Stomach (tissue), 4 donors: ENCODE measurements at regions not wholly inside any gene's neighbourhood (a gene's known extent, or its start where the extent isn't known, plus 50 kb on each side); places are given as distances from the start of the nearest gene placed in this dataset.

Source experiments
- EP300 ChIP-seq: sonication (generic); formaldehyde crosslinking; IDR thresholded peaks from one replicate; pipeline ENCODE4 v1.6.1; 2017; ENCODE audit warnings: antibody characterized with exemption
- POLR2A ChIP-seq, 4 donors: fragments of 450-650 bp; IDR thresholded peaks; one replicate each; pipeline ENCODE4 v1.6.1; 2016; ENCODE audit warnings: antibody characterized with exemption in 4 of 4, control low read depth in 2 of 4, mild to moderate bottlenecking in 1 of 4, moderate library complexity in 1 of 4
- POLR2AphosphoS5 ChIP-seq, 3 donors: sonication (generic); formaldehyde crosslinking; IDR thresholded peaks; one replicate each; pipeline ENCODE4 v1.6.1; 2016; ENCODE audit warnings: antibody characterized with exemption in 3 of 3
- TF ChIP-seq, protein P1 (sequence below), 7 experiments: fragments of 450-650 bp in 4 of 7; fragments of 200-600 bp in 3 of 7; sonication (generic) in 3 of 7; IDR thresholded peaks; one replicate each; pipeline ENCODE4 v1.5.1; 2016 to 2019; ENCODE audit warnings: antibody characterized with exemption in 7 of 7, control low read depth in 2 of 7, mild to moderate bottlenecking in 1 of 7

DNA sequence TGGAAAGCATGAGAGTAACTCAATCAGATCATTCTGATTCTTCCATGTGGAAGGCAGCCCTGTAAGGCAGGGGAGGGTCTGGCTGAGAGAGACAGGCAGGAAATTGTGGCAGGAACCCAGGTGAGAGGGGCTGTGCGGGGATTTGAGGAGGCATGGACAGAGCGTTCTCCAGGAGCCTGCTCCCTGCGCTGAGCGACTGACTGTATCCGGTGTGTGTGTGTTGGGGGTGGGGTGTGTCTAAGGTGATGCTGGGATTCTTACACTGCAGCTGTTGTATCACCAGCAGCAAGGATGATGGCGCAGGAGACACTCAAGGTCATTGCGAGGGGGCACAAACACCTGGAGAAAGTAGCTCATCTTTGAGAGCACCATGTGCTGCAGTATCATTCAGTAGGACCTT, 128.5 kb downstream of the RHOU start:
- TF ChIP-seq, protein P1, sequence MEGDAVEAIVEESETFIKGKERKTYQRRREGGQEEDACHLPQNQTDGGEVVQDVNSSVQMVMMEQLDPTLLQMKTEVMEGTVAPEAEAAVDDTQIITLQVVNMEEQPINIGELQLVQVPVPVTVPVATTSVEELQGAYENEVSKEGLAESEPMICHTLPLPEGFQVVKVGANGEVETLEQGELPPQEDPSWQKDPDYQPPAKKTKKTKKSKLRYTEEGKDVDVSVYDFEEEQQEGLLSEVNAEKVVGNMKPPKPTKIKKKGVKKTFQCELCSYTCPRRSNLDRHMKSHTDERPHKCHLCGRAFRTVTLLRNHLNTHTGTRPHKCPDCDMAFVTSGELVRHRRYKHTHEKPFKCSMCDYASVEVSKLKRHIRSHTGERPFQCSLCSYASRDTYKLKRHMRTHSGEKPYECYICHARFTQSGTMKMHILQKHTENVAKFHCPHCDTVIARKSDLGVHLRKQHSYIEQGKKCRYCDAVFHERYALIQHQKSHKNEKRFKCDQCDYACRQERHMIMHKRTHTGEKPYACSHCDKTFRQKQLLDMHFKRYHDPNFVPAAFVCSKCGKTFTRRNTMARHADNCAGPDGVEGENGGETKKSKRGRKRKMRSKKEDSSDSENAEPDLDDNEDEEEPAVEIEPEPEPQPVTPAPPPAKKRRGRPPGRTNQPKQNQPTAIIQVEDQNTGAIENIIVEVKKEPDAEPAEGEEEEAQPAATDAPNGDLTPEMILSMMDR (IDR thresholded peaks at IDR 0.05), result no peak
- no peak for TF ChIP-seq POLR2A (IDR thresholded peaks at IDR 0.05)
- no peak for TF ChIP-seq POLR2AphosphoS5 (IDR thresholded peaks at IDR 0.05)
- TF ChIP-seq EP300, result no peak
